Cardiac muscle cell (in vitro differentiated cells and primary cell): ENCODE measurements at regions not wholly inside any gene's neighbourhood (a gene's known extent, or its start where the extent isn't known, plus 50 kb on each side); places are given as distances from the start of the nearest gene placed in this dataset.

Experiments used
- DNase-seq, 2 donors: peaks; one replicate each; pipeline versions ENCODE4 v3.0.0 to v3.0.0-alpha.2; 2010 to 2017; ENCODE audit warnings: low read depth in 1 of 2, low spot score in 1 of 2
- H3K27ac ChIP-seq: fragments of 200-600 bp; sonication (generic); 2 replicates; pipeline ENCODE4 v1.5.1; 2016
- H3K27me3 ChIP-seq: fragments of 200-600 bp; sonication (generic); 2 replicates; pipeline ENCODE4 v1.6.0; 2016; ENCODE audit warnings: control low read depth
- H3K36me3 ChIP-seq: fragments of 200-600 bp; sonication (generic); 2 replicates; pipeline ENCODE4 v1.5.1; 2016; ENCODE audit warnings: control low read depth
- H3K4me1 ChIP-seq: fragments of 200-600 bp; sonication (generic); 2 replicates; pipeline ENCODE4 v1.8.1; 2017; ENCODE audit warnings: low read depth, mild to moderate bottlenecking, mixed run types
- H3K4me3 ChIP-seq: fragments of 200-600 bp; sonication (generic); 2 replicates; pipeline ENCODE4 v1.5.1; 2016; ENCODE audit warnings: mild to moderate bottlenecking
- H3K9me3 ChIP-seq: fragments of 200-600 bp; sonication (generic); 2 replicates; pipeline ENCODE4 v1.5.1; 2017; ENCODE audit warnings: low read depth, mild to moderate bottlenecking, control low read depth
- CTCF ChIP-seq: IDR thresholded peaks from 2 replicates; pipeline ENCODE4 v1.5.1; 2012; ENCODE audit warnings: low read depth, mild to moderate bottlenecking, low read length

DNA sequence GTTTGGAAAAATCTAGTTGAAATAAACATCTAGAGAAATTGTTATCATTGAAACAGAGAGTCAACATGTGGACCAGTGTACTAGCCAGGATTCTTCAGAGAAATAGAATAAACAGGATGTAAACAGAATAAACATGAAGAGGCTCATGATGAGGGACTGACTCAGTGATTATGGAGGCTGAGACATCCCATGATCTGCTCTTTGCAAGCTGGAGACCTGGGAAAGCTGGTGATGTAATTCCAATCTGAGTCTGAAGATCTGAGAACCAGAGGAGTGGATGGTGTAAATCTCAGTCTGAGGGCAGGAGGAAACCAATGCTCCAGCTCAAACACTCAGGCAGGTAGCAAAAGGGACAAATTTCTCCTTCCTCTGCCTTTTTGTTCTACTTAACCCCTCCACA, 62.9 kb upstream of the FAM180A start:
- H3K4me1 ChIP-seq = peaks cover 10% of the 10 kb centered on the region
- H3K27me3 ChIP-seq = no peaks in the 10 kb centered on the region
- DNase-seq = no peak
- TF ChIP-seq CTCF = no peak
- no peaks in the 10 kb centered on the region for H3K36me3 ChIP-seq
- H3K9me3 ChIP-seq = no peaks in the 10 kb centered on the region
- no peak overlapping the region for H3K4me3 ChIP-seq
- H3K27ac ChIP-seq = no peak overlapping the region

GRCh38 chr7:135808206-135808605, 59.6 kb upstream of the FAM180A start:
- H3K4me1 ChIP-seq = peaks cover 11% of the 10 kb centered on the region
- DNase-seq = no peak
- H3K27ac ChIP-seq = no peak overlapping the region
- no peaks in the 10 kb centered on the region for H3K27me3 ChIP-seq
- H3K4me3 ChIP-seq = no peak overlapping the region
- no peaks in the 10 kb centered on the region for H3K9me3 ChIP-seq
- no peak for TF ChIP-seq CTCF
- H3K36me3 ChIP-seq = no peaks in the 10 kb centered on the region

GRCh38 chr7:135803143-135803542, 54.5 kb upstream of the FAM180A start:
- Histone ChIP-seq H3K27ac (no peak overlapping the region), H3K4me3 (no peak overlapping the region), H3K27me3 (no peaks in the 10 kb centered on the region), H3K36me3 (no peaks in the 10 kb centered on the region), H3K4me1 (peaks cover 20% of the 10 kb centered on the region), H3K9me3 (no peaks in the 10 kb centered on the region)
- TF ChIP-seq CTCF = no peak
- no peak for DNase-seq

DNA sequence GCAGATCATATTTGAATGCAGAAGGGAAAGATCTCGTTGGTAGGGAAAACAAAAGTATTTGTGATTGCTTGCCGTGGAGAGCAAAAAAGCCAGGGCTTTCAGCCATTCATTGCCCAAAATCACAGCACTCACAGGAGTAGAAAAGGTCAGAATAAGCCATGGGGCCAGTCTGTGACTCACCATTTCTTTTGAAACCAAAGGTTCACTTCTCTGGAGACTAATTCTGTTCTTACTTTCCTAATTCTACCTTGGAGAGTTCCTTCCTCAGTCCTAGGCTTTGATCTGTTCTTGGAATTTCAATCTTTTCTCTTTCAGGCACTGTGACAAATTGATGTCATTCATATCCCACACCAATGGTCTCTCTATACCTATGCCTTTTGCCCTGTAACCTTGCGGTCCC, 54.1 kb upstream of the FAM180A start:
- Histone ChIP-seq H3K36me3 (no peaks in the 10 kb centered on the region), H3K9me3 (no peaks in the 10 kb centered on the region), H3K27ac (no peak overlapping the region), H3K27me3 (no peaks in the 10 kb centered on the region), H3K4me3 (no peak overlapping the region), H3K4me1 (peaks cover 20% of the 10 kb centered on the region)
- TF ChIP-seq CTCF = no peak
- DNase-seq = peak in 1 of 2 donors; percentile 20

DNA sequence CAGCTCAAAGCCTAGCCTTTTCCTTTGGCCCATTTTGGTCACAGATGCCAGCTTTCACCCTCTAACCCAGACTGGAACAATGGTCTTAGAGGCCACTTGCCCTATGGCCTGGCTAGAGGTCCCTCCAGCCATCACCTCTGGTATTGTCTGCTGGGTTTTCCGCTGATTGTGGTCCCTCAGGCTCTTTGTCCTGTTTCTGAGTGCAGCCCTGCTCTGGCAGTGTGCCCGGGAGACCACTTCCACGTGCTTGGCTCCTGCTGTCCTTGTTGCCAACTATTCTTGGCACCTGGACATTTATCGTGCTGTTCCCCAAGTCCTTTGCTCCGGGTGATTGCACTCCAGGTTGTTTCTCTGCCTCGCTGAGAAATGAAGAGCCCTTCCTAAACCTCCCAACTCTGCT, 53.3 kb upstream of the FAM180A start:
- Histone ChIP-seq H3K27me3 (no peaks in the 10 kb centered on the region), H3K9me3 (no peaks in the 10 kb centered on the region), H3K36me3 (no peaks in the 10 kb centered on the region), H3K27ac (no peak overlapping the region), H3K4me3 (no peak overlapping the region), H3K4me1 (peaks cover 20% of the 10 kb centered on the region)
- no peak for TF ChIP-seq CTCF
- no peak for DNase-seq

DNA sequence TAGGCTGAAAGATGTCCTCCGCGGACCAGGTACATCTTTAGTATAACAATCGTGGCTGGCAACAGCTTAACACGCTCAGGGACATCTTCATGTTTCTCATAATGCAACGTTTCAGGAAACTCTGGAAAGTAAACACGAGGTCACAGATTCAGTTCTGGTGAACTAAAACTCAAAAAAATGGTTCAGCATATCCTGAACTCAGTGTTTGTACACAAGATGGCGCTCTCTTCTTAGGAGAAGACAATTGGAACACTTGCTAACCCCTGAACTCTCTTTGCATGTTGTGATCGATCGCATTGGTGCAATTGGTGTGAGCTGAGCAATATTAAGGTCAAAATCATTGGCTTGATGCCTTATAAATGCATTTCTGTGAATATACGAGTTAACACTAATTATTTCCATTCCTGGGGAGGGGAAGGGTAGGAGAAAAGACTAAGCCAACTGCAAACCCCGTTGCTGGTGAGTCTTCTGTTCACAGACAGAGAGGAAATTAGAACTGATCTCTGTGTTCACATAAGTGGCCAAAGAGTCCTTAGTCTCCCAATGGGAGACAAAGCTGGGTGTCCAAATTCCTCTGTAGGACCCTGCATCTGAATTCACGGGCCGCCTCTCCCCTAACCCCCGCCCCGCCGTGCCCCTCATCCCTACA, 52.6 kb upstream of the FAM180A start:
- Histone ChIP-seq H3K4me1 (peaks cover 20% of the 10 kb centered on the region), H3K9me3 (no peaks in the 10 kb centered on the region), H3K36me3 (no peaks in the 10 kb centered on the region), H3K4me3 (no peak overlapping the region), H3K27ac (peak overlapping the region; percentile 34), H3K27me3 (no peaks in the 10 kb centered on the region)
- DNase-seq = peak; percentile 82 to 85
- TF ChIP-seq CTCF = peak; percentile 80
